ENCODE measurements at regions not wholly inside any gene's neighbourhood (a gene's known extent, or its start where the extent isn't known, plus 50 kb on each side); places are given as distances from the start of the nearest gene placed in this dataset.

DNA sequence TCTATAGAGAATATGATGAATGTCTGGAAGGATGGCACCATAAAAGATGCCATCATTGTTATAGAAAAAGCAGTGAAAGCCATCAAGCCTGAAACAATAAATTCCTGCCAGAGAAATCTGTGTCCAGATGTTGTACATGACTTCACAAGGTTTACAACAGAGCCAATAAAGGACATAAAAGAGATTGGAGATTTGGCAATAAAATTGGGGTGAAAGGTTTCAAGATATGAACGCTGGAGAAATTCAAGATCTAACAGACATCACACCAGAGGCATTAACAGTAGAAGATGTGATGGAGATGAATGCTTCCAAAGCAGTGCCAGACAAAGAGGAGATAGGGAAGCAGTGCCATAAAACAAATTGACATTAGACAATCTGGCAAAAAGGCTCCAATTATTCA is 518.8 kb upstream of the ACVR2A start:
- no peaks in the 10 kb centered on the region for H3F3A ChIP-seq (replicated peaks; ENCODE audit: low read depth)
- no peak overlapping the region for H3K4me3 ChIP-seq
- TF ChIP-seq JUNB (IDR thresholded peaks at IDR 0.05; ENCODE audit: unreplicated experiment) (no peak), EZH2phosphoT487 (IDR thresholded peaks at IDR 0.05; ENCODE audit: unreplicated experiment) (no peak), STAT1 (IDR thresholded peaks at IDR 0.05; ENCODE audit: unreplicated experiment) (no peak), EZH2 (IDR thresholded peaks at IDR 0.05; ENCODE audit: low read depth, unreplicated experiment) (no peak), ZNF331 (CRISPR knock-in tag; IDR thresholded peaks at IDR 0.05; ENCODE audit: low read depth) (no peak), NANOG (IDR thresholded peaks at IDR 0.05; ENCODE audit: borderline replicate concordance) (no peak), ZNF114 (CRISPR knock-in tag; IDR thresholded peaks at IDR 0.05) (no peak), POLR2AphosphoS5 (IDR thresholded peaks at IDR 0.05; ENCODE audit: low read depth) (no peak), CREB1 (CRISPR knock-in tag; IDR thresholded peaks at IDR 0.05; ENCODE audit: low read depth) (no peak)
- TF ChIP-seq, protein P1, sequence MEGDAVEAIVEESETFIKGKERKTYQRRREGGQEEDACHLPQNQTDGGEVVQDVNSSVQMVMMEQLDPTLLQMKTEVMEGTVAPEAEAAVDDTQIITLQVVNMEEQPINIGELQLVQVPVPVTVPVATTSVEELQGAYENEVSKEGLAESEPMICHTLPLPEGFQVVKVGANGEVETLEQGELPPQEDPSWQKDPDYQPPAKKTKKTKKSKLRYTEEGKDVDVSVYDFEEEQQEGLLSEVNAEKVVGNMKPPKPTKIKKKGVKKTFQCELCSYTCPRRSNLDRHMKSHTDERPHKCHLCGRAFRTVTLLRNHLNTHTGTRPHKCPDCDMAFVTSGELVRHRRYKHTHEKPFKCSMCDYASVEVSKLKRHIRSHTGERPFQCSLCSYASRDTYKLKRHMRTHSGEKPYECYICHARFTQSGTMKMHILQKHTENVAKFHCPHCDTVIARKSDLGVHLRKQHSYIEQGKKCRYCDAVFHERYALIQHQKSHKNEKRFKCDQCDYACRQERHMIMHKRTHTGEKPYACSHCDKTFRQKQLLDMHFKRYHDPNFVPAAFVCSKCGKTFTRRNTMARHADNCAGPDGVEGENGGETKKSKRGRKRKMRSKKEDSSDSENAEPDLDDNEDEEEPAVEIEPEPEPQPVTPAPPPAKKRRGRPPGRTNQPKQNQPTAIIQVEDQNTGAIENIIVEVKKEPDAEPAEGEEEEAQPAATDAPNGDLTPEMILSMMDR (conservative IDR thresholded peaks at IDR 0.05; ENCODE audit: low read depth in 2 of 2), result no peak
- TF ChIP-seq, protein P2, sequence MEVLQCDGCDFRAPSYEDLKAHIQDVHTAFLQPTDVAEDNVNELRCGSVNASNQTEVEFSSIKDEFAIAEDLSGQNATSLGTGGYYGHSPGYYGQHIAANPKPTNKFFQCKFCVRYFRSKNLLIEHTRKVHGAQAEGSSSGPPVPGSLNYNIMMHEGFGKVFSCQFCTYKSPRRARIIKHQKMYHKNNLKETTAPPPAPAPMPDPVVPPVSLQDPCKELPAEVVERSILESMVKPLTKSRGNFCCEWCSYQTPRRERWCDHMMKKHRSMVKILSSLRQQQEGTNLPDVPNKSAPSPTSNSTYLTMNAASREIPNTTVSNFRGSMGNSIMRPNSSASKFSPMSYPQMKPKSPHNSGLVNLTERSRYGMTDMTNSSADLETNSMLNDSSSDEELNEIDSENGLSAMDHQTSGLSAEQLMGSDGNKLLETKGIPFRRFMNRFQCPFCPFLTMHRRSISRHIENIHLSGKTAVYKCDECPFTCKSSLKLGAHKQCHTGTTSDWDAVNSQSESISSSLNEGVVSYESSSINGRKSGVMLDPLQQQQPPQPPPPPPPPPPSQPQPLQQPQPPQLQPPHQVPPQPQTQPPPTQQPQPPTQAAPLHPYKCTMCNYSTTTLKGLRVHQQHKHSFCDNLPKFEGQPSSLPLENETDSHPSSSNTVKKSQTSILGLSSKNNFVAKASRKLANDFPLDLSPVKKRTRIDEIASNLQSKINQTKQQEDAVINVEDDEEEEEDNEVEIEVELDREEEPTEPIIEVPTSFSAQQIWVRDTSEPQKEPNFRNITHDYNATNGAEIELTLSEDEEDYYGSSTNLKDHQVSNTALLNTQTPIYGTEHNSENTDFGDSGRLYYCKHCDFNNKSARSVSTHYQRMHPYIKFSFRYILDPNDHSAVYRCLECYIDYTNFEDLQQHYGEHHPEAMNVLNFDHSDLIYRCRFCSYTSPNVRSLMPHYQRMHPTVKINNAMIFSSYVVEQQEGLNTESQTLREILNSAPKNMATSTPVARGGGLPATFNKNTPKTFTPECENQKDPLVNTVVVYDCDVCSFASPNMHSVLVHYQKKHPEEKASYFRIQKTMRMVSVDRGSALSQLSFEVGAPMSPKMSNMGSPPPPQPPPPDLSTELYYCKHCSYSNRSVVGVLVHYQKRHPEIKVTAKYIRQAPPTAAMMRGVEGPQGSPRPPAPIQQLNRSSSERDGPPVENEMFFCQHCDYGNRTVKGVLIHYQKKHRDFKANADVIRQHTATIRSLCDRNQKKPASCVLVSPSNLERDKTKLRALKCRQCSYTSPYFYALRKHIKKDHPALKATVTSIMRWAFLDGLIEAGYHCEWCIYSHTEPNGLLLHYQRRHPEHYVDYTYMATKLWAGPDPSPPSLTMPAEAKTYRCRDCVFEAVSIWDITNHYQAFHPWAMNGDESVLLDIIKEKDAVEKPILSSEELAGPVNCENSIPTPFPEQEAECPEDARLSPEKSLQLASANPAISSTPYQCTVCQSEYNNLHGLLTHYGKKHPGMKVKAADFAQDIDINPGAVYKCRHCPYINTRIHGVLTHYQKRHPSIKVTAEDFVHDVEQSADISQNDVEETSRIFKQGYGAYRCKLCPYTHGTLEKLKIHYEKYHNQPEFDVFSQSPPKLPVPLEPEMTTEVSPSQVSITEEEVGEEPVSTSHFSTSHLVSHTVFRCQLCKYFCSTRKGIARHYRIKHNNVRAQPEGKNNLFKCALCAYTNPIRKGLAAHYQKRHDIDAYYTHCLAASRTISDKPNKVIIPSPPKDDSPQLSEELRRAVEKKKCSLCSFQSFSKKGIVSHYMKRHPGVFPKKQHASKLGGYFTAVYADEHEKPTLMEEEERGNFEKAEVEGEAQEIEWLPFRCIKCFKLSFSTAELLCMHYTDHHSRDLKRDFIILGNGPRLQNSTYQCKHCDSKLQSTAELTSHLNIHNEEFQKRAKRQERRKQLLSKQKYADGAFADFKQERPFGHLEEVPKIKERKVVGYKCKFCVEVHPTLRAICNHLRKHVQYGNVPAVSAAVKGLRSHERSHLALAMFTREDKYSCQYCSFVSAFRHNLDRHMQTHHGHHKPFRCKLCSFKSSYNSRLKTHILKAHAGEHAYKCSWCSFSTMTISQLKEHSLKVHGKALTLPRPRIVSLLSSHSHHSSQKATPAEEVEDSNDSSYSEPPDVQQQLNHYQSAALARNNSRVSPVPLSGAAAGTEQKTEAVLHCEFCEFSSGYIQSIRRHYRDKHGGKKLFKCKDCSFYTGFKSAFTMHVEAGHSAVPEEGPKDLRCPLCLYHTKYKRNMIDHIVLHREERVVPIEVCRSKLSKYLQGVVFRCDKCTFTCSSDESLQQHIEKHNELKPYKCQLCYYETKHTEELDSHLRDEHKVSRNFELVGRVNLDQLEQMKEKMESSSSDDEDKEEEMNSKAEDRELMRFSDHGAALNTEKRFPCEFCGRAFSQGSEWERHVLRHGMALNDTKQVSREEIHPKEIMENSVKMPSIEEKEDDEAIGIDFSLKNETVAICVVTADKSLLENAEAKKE (CRISPR knock-in tag; IDR thresholded peaks at IDR 0.05), result no peak
- TF ChIP-seq, protein P3, sequence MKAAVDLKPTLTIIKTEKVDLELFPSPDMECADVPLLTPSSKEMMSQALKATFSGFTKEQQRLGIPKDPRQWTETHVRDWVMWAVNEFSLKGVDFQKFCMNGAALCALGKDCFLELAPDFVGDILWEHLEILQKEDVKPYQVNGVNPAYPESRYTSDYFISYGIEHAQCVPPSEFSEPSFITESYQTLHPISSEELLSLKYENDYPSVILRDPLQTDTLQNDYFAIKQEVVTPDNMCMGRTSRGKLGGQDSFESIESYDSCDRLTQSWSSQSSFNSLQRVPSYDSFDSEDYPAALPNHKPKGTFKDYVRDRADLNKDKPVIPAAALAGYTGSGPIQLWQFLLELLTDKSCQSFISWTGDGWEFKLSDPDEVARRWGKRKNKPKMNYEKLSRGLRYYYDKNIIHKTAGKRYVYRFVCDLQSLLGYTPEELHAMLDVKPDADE (IDR thresholded peaks at IDR 0.05), result no peak
- TF ChIP-seq, protein P4, sequence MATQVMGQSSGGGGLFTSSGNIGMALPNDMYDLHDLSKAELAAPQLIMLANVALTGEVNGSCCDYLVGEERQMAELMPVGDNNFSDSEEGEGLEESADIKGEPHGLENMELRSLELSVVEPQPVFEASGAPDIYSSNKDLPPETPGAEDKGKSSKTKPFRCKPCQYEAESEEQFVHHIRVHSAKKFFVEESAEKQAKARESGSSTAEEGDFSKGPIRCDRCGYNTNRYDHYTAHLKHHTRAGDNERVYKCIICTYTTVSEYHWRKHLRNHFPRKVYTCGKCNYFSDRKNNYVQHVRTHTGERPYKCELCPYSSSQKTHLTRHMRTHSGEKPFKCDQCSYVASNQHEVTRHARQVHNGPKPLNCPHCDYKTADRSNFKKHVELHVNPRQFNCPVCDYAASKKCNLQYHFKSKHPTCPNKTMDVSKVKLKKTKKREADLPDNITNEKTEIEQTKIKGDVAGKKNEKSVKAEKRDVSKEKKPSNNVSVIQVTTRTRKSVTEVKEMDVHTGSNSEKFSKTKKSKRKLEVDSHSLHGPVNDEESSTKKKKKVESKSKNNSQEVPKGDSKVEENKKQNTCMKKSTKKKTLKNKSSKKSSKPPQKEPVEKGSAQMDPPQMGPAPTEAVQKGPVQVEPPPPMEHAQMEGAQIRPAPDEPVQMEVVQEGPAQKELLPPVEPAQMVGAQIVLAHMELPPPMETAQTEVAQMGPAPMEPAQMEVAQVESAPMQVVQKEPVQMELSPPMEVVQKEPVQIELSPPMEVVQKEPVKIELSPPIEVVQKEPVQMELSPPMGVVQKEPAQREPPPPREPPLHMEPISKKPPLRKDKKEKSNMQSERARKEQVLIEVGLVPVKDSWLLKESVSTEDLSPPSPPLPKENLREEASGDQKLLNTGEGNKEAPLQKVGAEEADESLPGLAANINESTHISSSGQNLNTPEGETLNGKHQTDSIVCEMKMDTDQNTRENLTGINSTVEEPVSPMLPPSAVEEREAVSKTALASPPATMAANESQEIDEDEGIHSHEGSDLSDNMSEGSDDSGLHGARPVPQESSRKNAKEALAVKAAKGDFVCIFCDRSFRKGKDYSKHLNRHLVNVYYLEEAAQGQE (IDR thresholded peaks at IDR 0.05; ENCODE audit: unreplicated experiment), result no peak
- no peaks in the 10 kb centered on the region for H3K79me2 ChIP-seq (replicated peaks; ENCODE audit: insufficient read depth)
- peaks cover 6% of the 10 kb centered on the region for H3K9me2 ChIP-seq (ENCODE audit: insufficient read depth)
- H3K4me2 ChIP-seq, result no peak overlapping the region
- H3K27ac Mint-ChIP-seq, result no peak overlapping the region
- no peaks in the 10 kb centered on the region for H4K20me1 ChIP-seq (replicated peaks; ENCODE audit: insufficient read depth)
- no peaks in the 10 kb centered on the region for H3K27me3 ChIP-seq (ENCODE audit: insufficient read depth)
- H3K4me3 Mint-ChIP-seq, result no peak overlapping the region
- no peaks in the 10 kb centered on the region for H3K27me3 Mint-ChIP-seq (ENCODE audit: insufficient read depth, low read depth, poor library complexity)
- H3K9me3 Mint-ChIP-seq, result peaks cover 15% of the 10 kb centered on the region
- ATAC-seq (no peak), DNase-seq (ENCODE audit: low spot score) (no peak)
- H3K27ac ChIP-seq (ENCODE audit: low read depth), result no peak overlapping the region
- H3K36me3 Mint-ChIP-seq (ENCODE audit: low read depth), result peaks cover 12% of the 10 kb centered on the region
- H2AFZ ChIP-seq, result no peak overlapping the region
- no peaks in the 10 kb centered on the region for H3K4me1 ChIP-seq (ENCODE audit: insufficient read depth)
- H3K36me3 ChIP-seq (ENCODE audit: insufficient read depth), result no peaks in the 10 kb centered on the region; the same call in 1 of the 2 replicates
- no peaks in the 10 kb centered on the region for H3K4me1 Mint-ChIP-seq

Data from GM23338 (cell line).